ENCODE measurements at regions not wholly inside any gene's neighbourhood (a gene's known extent, or its start where the extent isn't known, plus 50 kb on each side); places are given as distances from the start of the nearest gene placed in this dataset.
"Not testable (repeated sequence)": the region's sequence is repeated elsewhere in the genome, so short reads cannot be mapped to it uniquely, and the experiment has no call there.

- no peak for DNase-seq (ENCODE audit: low spot score)
Observed at GRCh38 chr13:76339649-76340048, 546.6 kb downstream of the KCTD12 start.

GRCh38 chr13:76338003-76338402 lies 548.2 kb downstream of the KCTD12 start:
- no peak for DNase-seq (ENCODE audit: low spot score)

GRCh38 chr13:76336889-76337844 lies 549.0 kb downstream of the KCTD12 start:
- no peak for DNase-seq (ENCODE audit: low spot score)

GRCh38 chr13:76335463-76335862 lies 550.7 kb downstream of the KCTD12 start:
- no peak for DNase-seq (ENCODE audit: low spot score)

- DNase-seq (ENCODE audit: low spot score) = no peak
Observed at GRCh38 chr13:76331943-76332712, 554.1 kb downstream of the KCTD12 start.

GRCh38 chr13:76330761-76331160 lies 555.4 kb downstream of the KCTD12 start:
- DNase-seq (ENCODE audit: low spot score) = no peak

- no peak for DNase-seq (ENCODE audit: low spot score)
Observed at GRCh38 chr13:76329866-76330580, 556.2 kb downstream of the KCTD12 start.

GRCh38 chr13:76329004-76329403 lies 557.2 kb downstream of the KCTD12 start:
- DNase-seq (ENCODE audit: low spot score) = no peak

GRCh38 chr13:76326343-76326742 lies 559.9 kb downstream of the KCTD12 start:
- no peak for DNase-seq (ENCODE audit: low spot score)

GRCh38 chr13:76319921-76320320 lies 566.3 kb downstream of the KCTD12 start:
- no peak for DNase-seq (ENCODE audit: low spot score)

- DNase-seq (ENCODE audit: low spot score) = no peak
Observed at GRCh38 chr13:76316998-76317527, 569.1 kb downstream of the KCTD12 start.

- DNase-seq (ENCODE audit: low spot score) = no peak
Observed at GRCh38 chr13:76314495-76314894, 571.7 kb downstream of the KCTD12 start.

GRCh38 chr13:76307142-76307541 lies 579.1 kb downstream of the KCTD12 start:
- DNase-seq (ENCODE audit: low spot score) = no peak

GRCh38 chr13:76300688-76301087 lies 585.5 kb downstream of the KCTD12 start:
- DNase-seq (ENCODE audit: low spot score) = no peak

GRCh38 chr13:76297331-76297730 lies 588.9 kb downstream of the KCTD12 start:
- DNase-seq (ENCODE audit: low spot score) = no peak

- DNase-seq (ENCODE audit: low spot score) = no peak
Observed at GRCh38 chr13:76296751-76297150, 589.5 kb downstream of the KCTD12 start.

GRCh38 chr13:76295020-76295419 lies 591.2 kb downstream of the KCTD12 start:
- DNase-seq (ENCODE audit: low spot score) = not testable (repeated sequence)

GRCh38 chr13:76293751-76294150 lies 592.5 kb downstream of the KCTD12 start:
- no peak for DNase-seq (ENCODE audit: low spot score)

GRCh38 chr13:76293346-76293745 lies 592.9 kb downstream of the KCTD12 start:
- DNase-seq (ENCODE audit: low spot score) = no peak

- DNase-seq (ENCODE audit: low spot score) = no peak
Observed at GRCh38 chr13:76292726-76293125, 593.5 kb downstream of the KCTD12 start.

- DNase-seq (ENCODE audit: low spot score) = no peak
Observed at GRCh38 chr13:76292031-76292430, 594.2 kb downstream of the KCTD12 start.

- no peak for DNase-seq (ENCODE audit: low spot score)
Observed at GRCh38 chr13:76289558-76289957, 596.6 kb downstream of the KCTD12 start.
